ENCODE measurements at regions not wholly inside any gene's neighbourhood (a gene's known extent, or its start where the extent isn't known, plus 50 kb on each side); places are given as distances from the start of the nearest gene placed in this dataset.

DNA sequence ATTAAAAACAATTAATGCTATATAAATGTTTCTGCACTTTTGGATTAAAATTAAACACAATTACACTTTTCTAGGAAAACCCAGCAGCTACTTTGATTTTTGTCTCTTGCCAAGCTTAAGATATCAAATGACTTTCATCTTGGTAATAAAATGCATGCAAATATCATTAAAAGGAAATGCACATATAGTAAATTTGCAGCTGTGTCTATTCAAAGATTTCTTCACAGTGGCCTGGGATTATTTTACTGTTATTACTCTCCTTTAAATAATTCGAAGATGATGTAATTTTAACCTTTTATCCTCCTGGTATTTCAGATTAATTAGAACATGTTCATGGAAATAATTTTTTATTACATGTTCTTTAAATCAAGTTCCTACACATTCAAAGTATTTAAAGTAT, 529.5 kb upstream of the RGMB start:
- no peak for TF ChIP-seq EZH2 (IDR thresholded peaks at IDR 0.05; ENCODE audit: borderline replicate concordance, insufficient read depth, low read depth, low read length, poor library complexity, severe bottlenecking)
- TF ChIP-seq CTCF (IDR thresholded peaks at IDR 0.05) = no peak
- no peak overlapping the region for H3K4me2 ChIP-seq (replicated peaks; ENCODE audit: low read depth, low read length, poor library complexity, severe bottlenecking)
- ChIA-PET CTCF (no interaction called here), POLR2A (no interaction called here)
- H2AFZ ChIP-seq (ENCODE audit: insufficient read depth, low read depth, low read length, poor library complexity, severe bottlenecking) = no peak overlapping the region
- Mint-ChIP-seq H3K27me3 (no peaks in the 10 kb centered on the region), H3K4me1 (no peaks in the 10 kb centered on the region), H3K9me3 (ENCODE audit: insufficient read depth) (no peaks in the 10 kb centered on the region), H3K27ac (no peak overlapping the region), H3K4me3 (no peak overlapping the region)
- H3K79me2 ChIP-seq (ENCODE audit: control insufficient read depth, insufficient read depth, low read length) = no peaks in the 10 kb centered on the region
- ATAC-seq (ENCODE audit: low read depth) (no peak), DNase-seq (no peak)
- no peak overlapping the region for H3K4me3 ChIP-seq (ENCODE audit: control extremely low read depth in 1 of 5, extremely low read depth in 1 of 5, insufficient read depth in 1 of 5, low read depth in 2 of 5, low read length in 4 of 5)
- intact Hi-C loops (cut with micrococcal nuclease) = no loop called here
- no peaks in the 10 kb centered on the region for H4K20me1 ChIP-seq (ENCODE audit: control insufficient read depth, insufficient read depth, low read length, poor library complexity, severe bottlenecking)
- no peaks in the 10 kb centered on the region for H3K4me1 ChIP-seq (ENCODE audit: control insufficient read depth in 2 of 2, insufficient read depth in 2 of 2, low read length in 2 of 2)
- WGBS (ENCODE audit: insufficient coverage) = no CpG with 5 or more reads among the region's 1 CpG
- H3K9me3 ChIP-seq (ENCODE audit: control extremely low read depth in 1 of 3, control insufficient read depth in 2 of 3, insufficient read depth in 1 of 3, low read length in 2 of 3) = no peaks in the 10 kb centered on the region
- no peaks in the 10 kb centered on the region for H3K27me3 ChIP-seq (replicated peaks in 1 of 4; ENCODE audit: control extremely low read depth in 1 of 4, control insufficient read depth in 3 of 4, insufficient read depth in 4 of 4, low read length in 3 of 4)
- H3K9ac ChIP-seq (ENCODE audit: low read length) = no peak overlapping the region
- H3K36me3 ChIP-seq (replicated peaks in 1 of 2; ENCODE audit: control extremely low read depth in 1 of 2, control insufficient read depth in 1 of 2, extremely low read depth in 1 of 2, insufficient read depth in 2 of 2, low read length in 1 of 2) = no peaks in the 10 kb centered on the region
- no peak overlapping the region for H3K27ac ChIP-seq (ENCODE audit: low read length in 2 of 2)

GRCh38 chr5:98248949-98249348, 524.5 kb upstream of the RGMB start:
- no CpG with 5 or more reads among the region's 2 CpGs for WGBS (ENCODE audit: insufficient coverage)
- H3K4me1 ChIP-seq (ENCODE audit: control insufficient read depth in 2 of 2, insufficient read depth in 2 of 2, low read length in 2 of 2) = no peaks in the 10 kb centered on the region
- no peak overlapping the region for H3K27ac ChIP-seq (ENCODE audit: low read length in 2 of 2)
- H2AFZ ChIP-seq (ENCODE audit: insufficient read depth, low read depth, low read length, poor library complexity, severe bottlenecking) = no peak overlapping the region
- Mint-ChIP-seq H3K27me3 (no peaks in the 10 kb centered on the region), H3K4me3 (no peak overlapping the region), H3K4me1 (no peaks in the 10 kb centered on the region), H3K9me3 (ENCODE audit: insufficient read depth) (no peaks in the 10 kb centered on the region), H3K27ac (no peak overlapping the region)
- ATAC-seq (ENCODE audit: low read depth) (no peak), DNase-seq (no peak)
- H3K4me3 ChIP-seq (ENCODE audit: control extremely low read depth in 1 of 5, extremely low read depth in 1 of 5, insufficient read depth in 1 of 5, low read depth in 2 of 5, low read length in 4 of 5) = no peak overlapping the region
- H3K9me3 ChIP-seq (ENCODE audit: control extremely low read depth in 1 of 3, control insufficient read depth in 2 of 3, insufficient read depth in 1 of 3, low read length in 2 of 3) = no peaks in the 10 kb centered on the region
- CTCF ChIA-PET = no interaction called here
- intact Hi-C loops (cut with micrococcal nuclease) = no loop called here
- POLR2A ChIA-PET = no interaction called here
- no peaks in the 10 kb centered on the region for H3K36me3 ChIP-seq (replicated peaks in 1 of 2; ENCODE audit: control extremely low read depth in 1 of 2, control insufficient read depth in 1 of 2, extremely low read depth in 1 of 2, insufficient read depth in 2 of 2, low read length in 1 of 2)
- no peaks in the 10 kb centered on the region for H3K79me2 ChIP-seq (ENCODE audit: control insufficient read depth, insufficient read depth, low read length)
- TF ChIP-seq EZH2 (IDR thresholded peaks at IDR 0.05; ENCODE audit: borderline replicate concordance, insufficient read depth, low read depth, low read length, poor library complexity, severe bottlenecking) (no peak), CTCF (IDR thresholded peaks at IDR 0.05) (no peak)
- H3K27me3 ChIP-seq (replicated peaks in 1 of 4; ENCODE audit: control extremely low read depth in 1 of 4, control insufficient read depth in 3 of 4, insufficient read depth in 4 of 4, low read length in 3 of 4) = no peaks in the 10 kb centered on the region
- no peak overlapping the region for H3K9ac ChIP-seq (ENCODE audit: low read length)
- H4K20me1 ChIP-seq (ENCODE audit: control insufficient read depth, insufficient read depth, low read length, poor library complexity, severe bottlenecking) = no peaks in the 10 kb centered on the region
- no peak overlapping the region for H3K4me2 ChIP-seq (replicated peaks; ENCODE audit: low read depth, low read length, poor library complexity, severe bottlenecking)
